ENCODE measurements at regions not wholly inside any gene's neighbourhood (a gene's known extent, or its start where the extent isn't known, plus 50 kb on each side); places are given as distances from the start of the nearest gene placed in this dataset.

- no peaks in the 10 kb centered on the region for H3K27me3 Mint-ChIP-seq
- ATAC-seq (ENCODE audit: low read depth) (no peak), DNase-seq (no peak)
- no peaks in the 10 kb centered on the region for H3K4me1 Mint-ChIP-seq
- no peak overlapping the region for H3K4me3 Mint-ChIP-seq
- no peak overlapping the region for H3K27ac Mint-ChIP-seq
- H3K9me3 Mint-ChIP-seq: no peaks in the 10 kb centered on the region
- no peaks in the 10 kb centered on the region for H3K36me3 Mint-ChIP-seq
- POLR2A ChIA-PET: no interaction called here
Observed at GRCh38 chr10:59003203-59003602, 173.2 kb upstream of the PHYHIPL start.

DNA sequence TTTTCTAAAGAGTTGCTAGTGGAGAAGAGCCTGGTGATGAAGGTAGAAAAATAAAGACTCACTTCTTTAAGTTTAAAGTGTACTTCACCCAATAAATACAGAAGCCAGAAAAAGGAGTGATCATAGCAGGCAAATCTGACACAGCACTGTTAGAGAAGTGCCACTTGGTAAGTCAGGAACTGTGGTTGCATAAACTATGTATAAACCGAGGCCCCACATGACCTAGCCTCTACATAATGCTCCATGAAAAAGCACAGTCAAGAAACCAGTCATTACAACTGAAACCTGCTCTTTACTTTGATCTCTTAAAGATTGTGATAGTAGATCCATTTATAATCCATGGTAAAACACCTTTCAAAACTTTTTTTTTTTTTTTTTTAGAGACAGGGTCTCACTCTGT, 172.1 kb upstream of the PHYHIPL start:
- Mint-ChIP-seq H3K4me1 (no peaks in the 10 kb centered on the region), H3K27ac (no peak overlapping the region), H3K4me3 (no peak overlapping the region), H3K36me3 (no peaks in the 10 kb centered on the region), H3K9me3 (no peaks in the 10 kb centered on the region), H3K27me3 (no peaks in the 10 kb centered on the region)
- ATAC-seq (ENCODE audit: low read depth): no peak
- no peak for DNase-seq
- POLR2A ChIA-PET: no interaction called here

DNA sequence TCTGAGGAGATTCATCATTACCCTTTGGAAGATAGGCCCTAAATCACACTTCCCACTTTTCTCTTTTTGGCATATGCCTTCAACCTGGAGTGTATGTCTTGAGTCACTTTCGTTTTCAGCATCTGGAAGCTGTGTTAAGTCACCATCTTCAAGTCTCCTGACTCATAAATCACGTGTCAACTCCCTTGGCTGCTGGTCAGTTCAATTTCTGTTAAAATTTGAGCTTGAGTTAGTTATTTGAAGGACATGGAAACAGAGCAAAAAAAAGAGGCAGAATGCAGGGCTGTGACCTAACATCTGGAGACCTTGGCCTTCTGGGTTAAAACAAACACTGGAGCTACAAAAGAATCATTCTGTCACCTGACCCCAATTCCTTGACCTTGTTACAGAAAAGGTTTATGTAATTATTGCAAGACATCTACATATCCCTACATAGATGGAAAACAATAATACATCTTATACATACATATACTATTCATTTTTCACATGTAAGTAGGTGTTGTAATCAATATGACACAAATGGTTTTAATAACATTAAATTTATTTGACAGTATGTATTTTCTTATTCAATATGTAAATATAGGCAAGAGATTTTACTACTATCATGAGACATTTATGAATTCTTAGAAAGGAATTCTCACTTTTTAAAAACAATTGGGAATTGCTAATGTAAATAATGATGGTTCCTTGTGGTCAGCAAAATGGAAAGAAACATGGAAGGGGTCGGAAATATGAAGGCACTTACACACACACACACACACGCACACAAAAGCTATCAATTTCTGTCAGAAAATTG, 169.7 kb upstream of the PHYHIPL start:
- H3K36me3 Mint-ChIP-seq: no peaks in the 10 kb centered on the region
- no peak overlapping the region for H3K4me3 Mint-ChIP-seq
- no peak overlapping the region for H3K27ac Mint-ChIP-seq
- POLR2A ChIA-PET: no interaction called here
- no peak for DNase-seq
- ATAC-seq (ENCODE audit: low read depth): no peak
- no peaks in the 10 kb centered on the region for H3K9me3 Mint-ChIP-seq
- H3K4me1 Mint-ChIP-seq: no peaks in the 10 kb centered on the region
- H3K27me3 Mint-ChIP-seq: no peaks in the 10 kb centered on the region

- Mint-ChIP-seq H3K27ac (no peak overlapping the region), H3K4me3 (no peak overlapping the region), H3K36me3 (no peaks in the 10 kb centered on the region), H3K4me1 (no peaks in the 10 kb centered on the region), H3K9me3 (no peaks in the 10 kb centered on the region), H3K27me3 (no peaks in the 10 kb centered on the region)
- POLR2A ChIA-PET: no interaction called here
- ATAC-seq (ENCODE audit: low read depth): no peak
- DNase-seq: no peak
Observed at GRCh38 chr10:59007307-59008025, 169.0 kb upstream of the PHYHIPL start.

DNA sequence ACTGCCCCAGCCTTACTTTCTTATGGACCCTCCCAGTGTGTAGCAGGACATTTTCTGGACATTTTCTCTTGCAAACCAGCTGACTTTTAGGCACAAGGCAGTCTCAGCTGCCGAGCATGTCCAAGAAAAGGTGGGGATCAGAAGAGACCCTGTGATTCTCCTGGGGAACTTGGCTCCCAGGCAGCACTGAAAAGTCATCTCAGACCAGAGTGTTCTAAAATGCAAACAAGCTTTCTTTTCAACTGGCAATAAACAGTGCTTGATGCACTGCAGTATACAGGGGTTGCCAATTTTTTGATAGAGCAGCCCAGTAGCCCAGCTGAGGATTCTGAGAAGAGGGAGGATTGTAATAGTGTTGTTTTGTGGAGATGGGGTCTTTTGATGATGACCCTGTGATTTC, 168.0 kb upstream of the PHYHIPL start:
- H3K36me3 Mint-ChIP-seq: no peaks in the 10 kb centered on the region
- H3K9me3 Mint-ChIP-seq: no peaks in the 10 kb centered on the region
- H3K27me3 Mint-ChIP-seq: no peaks in the 10 kb centered on the region
- no peaks in the 10 kb centered on the region for H3K4me1 Mint-ChIP-seq
- ATAC-seq (ENCODE audit: low read depth): no peak
- H3K4me3 Mint-ChIP-seq: no peak overlapping the region
- H3K27ac Mint-ChIP-seq: no peak overlapping the region
- no peak for DNase-seq
- POLR2A ChIA-PET: no interaction called here

DNA sequence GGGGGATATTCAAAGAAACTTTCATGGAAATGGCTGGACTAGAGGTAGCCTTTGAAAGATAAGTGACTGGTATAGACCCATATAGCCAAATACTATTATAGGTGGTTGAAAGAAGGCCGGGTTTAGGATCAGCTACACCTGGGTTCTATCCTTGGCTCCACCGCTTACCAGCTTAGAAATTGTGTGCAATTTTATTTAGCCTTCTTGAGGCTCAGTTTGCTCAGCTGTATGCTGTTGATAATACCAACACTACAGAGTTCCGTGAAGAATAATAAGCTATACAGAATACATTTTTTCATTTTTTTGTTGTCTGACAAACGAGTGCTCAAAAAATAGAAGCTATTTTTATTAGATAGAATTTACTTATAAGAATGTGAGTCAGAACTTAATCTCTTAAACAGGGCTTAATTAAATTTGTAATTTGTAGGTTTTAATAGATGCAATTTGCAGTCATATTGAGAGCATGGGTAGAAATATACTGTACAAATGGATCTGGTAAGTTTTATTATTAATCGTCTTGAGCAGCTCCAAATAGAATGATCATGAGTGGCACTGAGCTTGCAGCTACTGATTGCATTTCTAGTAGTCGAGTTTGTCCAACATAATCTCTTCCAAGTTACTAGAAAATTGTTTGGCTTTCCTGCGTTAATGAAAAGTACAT, 164.3 kb upstream of the PHYHIPL start:
- Mint-ChIP-seq H3K9me3 (no peaks in the 10 kb centered on the region), H3K4me1 (no peaks in the 10 kb centered on the region), H3K27me3 (no peaks in the 10 kb centered on the region), H3K27ac (no peak overlapping the region), H3K4me3 (no peak overlapping the region), H3K36me3 (no peaks in the 10 kb centered on the region)
- ATAC-seq (ENCODE audit: low read depth) (no peak), DNase-seq (no peak)
- POLR2A ChIA-PET: no interaction called here

DNA sequence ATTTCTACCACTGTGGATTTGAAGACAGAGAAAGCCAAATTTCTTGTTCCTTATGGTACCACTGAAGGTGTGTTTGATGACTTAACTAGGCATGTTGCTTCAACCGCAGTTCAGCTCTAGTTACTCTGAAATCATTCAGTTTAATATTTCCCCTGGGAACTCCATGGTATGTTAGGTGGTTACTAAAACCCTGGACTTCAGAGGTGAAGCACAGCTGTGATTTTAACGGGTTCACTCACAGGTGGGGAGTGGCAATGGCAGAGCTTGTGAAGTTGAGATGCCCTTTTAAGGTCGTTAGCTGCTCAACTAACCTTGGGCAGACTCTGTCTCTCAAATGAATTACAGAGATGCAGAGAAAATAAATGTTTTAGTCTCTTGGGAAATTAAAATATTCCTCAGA, 163.6 kb upstream of the PHYHIPL start:
- Mint-ChIP-seq H3K4me3 (no peak overlapping the region), H3K4me1 (no peaks in the 10 kb centered on the region), H3K36me3 (no peaks in the 10 kb centered on the region), H3K27ac (no peak overlapping the region), H3K9me3 (no peaks in the 10 kb centered on the region), H3K27me3 (no peaks in the 10 kb centered on the region)
- ATAC-seq (ENCODE audit: low read depth) (no peak), DNase-seq (no peak)
- POLR2A ChIA-PET: no interaction called here

DNA sequence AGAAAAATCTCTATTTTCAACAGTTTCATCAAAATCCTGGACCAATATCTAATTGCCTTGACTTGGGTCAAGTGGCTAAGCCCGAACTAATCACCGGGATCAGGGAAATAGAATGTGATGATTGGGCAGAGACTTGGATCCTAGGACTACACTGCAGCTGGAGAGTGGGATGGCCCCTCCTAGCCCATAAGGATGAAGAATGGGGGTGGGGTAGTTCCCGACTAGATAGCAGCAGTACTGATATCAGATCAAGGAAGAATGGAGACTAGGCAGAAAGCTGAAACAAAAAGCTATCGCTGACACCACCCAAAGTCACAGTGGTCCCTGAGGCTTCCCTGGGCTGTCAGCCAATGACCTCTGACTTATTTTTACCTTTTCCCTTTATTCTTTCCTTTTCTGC, 160.4 kb upstream of the PHYHIPL start:
- no peaks in the 10 kb centered on the region for H3K9me3 Mint-ChIP-seq
- H3K27me3 Mint-ChIP-seq: no peaks in the 10 kb centered on the region
- ATAC-seq (ENCODE audit: low read depth) (no peak), DNase-seq (no peak)
- POLR2A ChIA-PET: no interaction called here
- H3K4me3 Mint-ChIP-seq: no peak overlapping the region
- H3K36me3 Mint-ChIP-seq: no peaks in the 10 kb centered on the region
- no peak overlapping the region for H3K27ac Mint-ChIP-seq
- no peaks in the 10 kb centered on the region for H3K4me1 Mint-ChIP-seq

DNA sequence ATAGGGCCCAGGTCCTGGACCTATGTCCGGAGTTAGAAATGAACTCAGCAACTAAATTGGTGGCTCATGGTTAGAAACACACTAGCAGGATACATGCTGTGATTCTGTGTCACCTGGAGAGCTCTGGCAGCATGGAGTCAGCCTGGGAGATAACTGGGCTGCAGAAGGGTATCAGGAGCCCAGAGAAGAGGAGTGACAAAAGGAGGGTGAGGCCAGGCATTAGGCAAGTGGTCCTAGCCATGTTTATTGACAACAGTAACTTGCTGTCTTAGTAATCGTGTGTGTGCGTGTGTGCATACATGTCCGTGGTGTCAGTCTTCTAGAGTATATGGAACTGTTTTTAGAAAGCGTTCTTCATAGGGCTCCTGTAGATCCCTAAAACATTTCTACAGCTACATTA, 157.5 kb upstream of the PHYHIPL start:
- H3K27ac Mint-ChIP-seq: no peak overlapping the region
- no peak for ATAC-seq (ENCODE audit: low read depth)
- no peaks in the 10 kb centered on the region for H3K36me3 Mint-ChIP-seq
- H3K4me3 Mint-ChIP-seq: no peak overlapping the region
- no peak for DNase-seq
- POLR2A ChIA-PET: no interaction called here
- H3K9me3 Mint-ChIP-seq: no peaks in the 10 kb centered on the region
- no peaks in the 10 kb centered on the region for H3K4me1 Mint-ChIP-seq
- no peaks in the 10 kb centered on the region for H3K27me3 Mint-ChIP-seq

DNA sequence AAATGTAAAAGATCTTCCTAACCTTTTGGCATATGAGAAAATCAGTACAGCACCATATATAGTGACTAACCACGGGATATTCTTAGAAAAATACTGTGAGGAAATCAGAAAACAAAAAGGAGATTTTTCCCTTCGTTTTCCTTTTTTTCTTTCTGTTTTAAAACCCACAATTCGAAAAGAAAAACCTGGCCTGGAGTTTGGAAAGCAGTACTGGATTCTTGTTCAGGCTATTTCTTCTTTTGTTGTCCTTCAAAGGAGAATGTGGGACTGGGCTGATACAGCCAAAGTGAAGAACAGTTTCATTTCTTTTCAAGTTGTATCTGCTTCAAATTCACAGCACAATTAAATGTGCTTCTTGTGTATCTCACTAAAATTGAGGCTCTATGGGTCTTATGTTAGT, 156.8 kb upstream of the PHYHIPL start:
- DNase-seq (no peak), ATAC-seq (ENCODE audit: low read depth) (no peak)
- Mint-ChIP-seq H3K9me3 (no peaks in the 10 kb centered on the region), H3K4me1 (no peaks in the 10 kb centered on the region), H3K27me3 (no peaks in the 10 kb centered on the region), H3K27ac (no peak overlapping the region), H3K4me3 (no peak overlapping the region), H3K36me3 (no peaks in the 10 kb centered on the region)
- POLR2A ChIA-PET: no interaction called here

GRCh38 chr10:59020502-59020901, 155.9 kb upstream of the PHYHIPL start:
- Mint-ChIP-seq H3K36me3 (no peaks in the 10 kb centered on the region), H3K27ac (no peak overlapping the region), H3K9me3 (no peaks in the 10 kb centered on the region), H3K4me3 (no peak overlapping the region), H3K27me3 (no peaks in the 10 kb centered on the region), H3K4me1 (no peaks in the 10 kb centered on the region)
- ATAC-seq (ENCODE audit: low read depth) (no peak), DNase-seq (no peak)
- POLR2A ChIA-PET: no interaction called here

DNA sequence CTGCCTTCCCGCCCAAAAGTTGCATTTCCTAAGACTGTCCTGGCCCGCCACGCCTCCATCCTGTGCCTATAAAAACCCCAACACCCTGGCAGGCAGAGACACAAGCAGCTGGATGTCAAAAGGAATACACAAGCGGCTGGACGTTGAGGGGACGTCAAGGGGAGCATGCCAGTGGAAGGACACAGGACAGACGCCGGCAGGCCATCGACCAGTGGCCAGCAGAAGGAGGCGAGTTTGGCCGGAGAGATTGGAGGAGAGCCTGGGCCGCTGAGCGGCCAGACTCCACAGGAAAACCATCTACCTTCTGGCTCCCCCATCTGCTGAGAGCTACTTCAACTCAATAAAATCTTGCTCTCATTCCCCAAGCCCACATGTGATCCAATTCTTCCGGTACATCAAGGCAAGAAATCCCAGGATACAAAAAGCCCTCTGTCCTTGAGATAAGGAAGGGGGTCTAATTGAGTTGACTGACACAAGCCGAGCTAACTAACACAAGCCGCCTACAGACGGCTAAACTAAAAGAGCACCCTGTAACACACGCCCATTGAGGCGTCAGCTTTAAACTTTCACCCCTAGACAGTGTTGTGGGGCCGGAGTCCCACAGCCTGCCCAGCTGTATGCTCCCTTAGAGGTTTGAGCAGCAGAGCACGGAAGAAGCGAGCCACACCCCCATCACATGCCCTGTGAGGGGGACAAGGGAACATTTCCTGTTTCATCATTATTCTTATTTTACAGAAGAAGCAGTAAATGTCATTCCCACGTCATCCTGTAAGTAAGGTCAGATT, 150.3 kb upstream of the PHYHIPL start:
- peaks cover 3% of the 10 kb centered on the region for H3K9me3 Mint-ChIP-seq
- H3K27ac Mint-ChIP-seq: no peak overlapping the region
- POLR2A ChIA-PET: no interaction called here
- no peaks in the 10 kb centered on the region for H3K27me3 Mint-ChIP-seq
- H3K36me3 Mint-ChIP-seq: no peaks in the 10 kb centered on the region
- no peaks in the 10 kb centered on the region for H3K4me1 Mint-ChIP-seq
- H3K4me3 Mint-ChIP-seq: no peak overlapping the region
- no peak for ATAC-seq (ENCODE audit: low read depth)
- DNase-seq: no peak

DNA sequence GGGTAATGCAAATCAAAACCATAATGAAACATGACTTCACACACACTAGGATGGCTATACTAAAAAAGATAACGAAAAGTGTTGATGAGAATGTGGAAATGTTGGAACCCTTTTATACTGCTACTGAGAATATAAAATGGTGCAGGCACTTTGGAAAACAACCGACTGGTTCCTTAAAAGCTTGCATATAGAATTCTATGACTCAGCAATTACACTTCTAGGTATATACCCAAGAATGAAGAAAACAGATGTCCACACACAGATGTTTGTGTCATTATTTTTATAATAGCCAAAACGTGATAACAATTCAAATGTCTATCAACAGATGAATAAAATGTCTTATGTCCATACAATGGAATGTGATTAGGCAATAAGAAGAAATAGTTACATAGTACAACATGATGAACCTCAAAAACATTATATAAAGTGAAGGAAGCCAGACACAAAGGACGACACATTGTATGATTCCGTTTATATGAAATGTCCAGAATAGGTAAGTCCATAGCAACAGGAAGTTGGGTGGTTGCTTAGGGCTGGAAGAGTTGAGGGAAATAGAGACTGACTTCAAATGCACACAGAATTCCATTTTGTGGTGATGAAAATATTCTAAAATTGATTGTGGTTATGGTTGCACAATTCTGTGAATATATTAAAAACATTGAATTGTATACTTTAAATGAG, 148.3 kb upstream of the PHYHIPL start:
- no peak overlapping the region for H3K4me3 Mint-ChIP-seq

More for the DNA sequence above, 148.3 kb upstream of the PHYHIPL start:
- ATAC-seq (ENCODE audit: low read depth) (no peak), DNase-seq (no peak)
- Mint-ChIP-seq H3K4me1 (no peaks in the 10 kb centered on the region), H3K36me3 (no peaks in the 10 kb centered on the region), H3K27ac (no peak overlapping the region), H3K9me3 (peaks cover 3% of the 10 kb centered on the region), H3K27me3 (no peaks in the 10 kb centered on the region)
- POLR2A ChIA-PET: no interaction called here
